H9 (cell line): ENCODE measurements at regions not wholly inside any gene's neighbourhood (a gene's known extent, or its start where the extent isn't known, plus 50 kb on each side); places are given as distances from the start of the nearest gene placed in this dataset.

Experiments
- DNase-seq: peaks from one replicate; pipeline ENCODE4 v3.0.0-alpha.2; 2017
- H2AFZ ChIP-seq: one replicate; pipeline ENCODE4 v1.6.1; 2013; ENCODE audit warnings: mild to moderate bottlenecking, low read length, control low read depth, moderate library complexity
- H2AK5ac ChIP-seq: 2 replicates; pipeline ENCODE4 v1.6.1; 2013; ENCODE audit warnings: low read length, control low read depth, mixed read lengths; ENCODE audit not compliant: insufficient read length
- H2BK120ac ChIP-seq: one replicate; pipeline ENCODE4 v1.6.1; 2013; ENCODE audit warnings: low read depth, mild to moderate bottlenecking, low read length, control low read depth, inconsistent platforms; ENCODE audit not compliant: poor library complexity, severe bottlenecking
- H2BK12ac ChIP-seq: 2 replicates; pipeline ENCODE4 v1.6.1; 2013; ENCODE audit warnings: low read length, control low read depth, mixed read lengths, low read depth; ENCODE audit not compliant: insufficient read length
- H2BK15ac ChIP-seq: 2 replicates; pipeline ENCODE4 v1.6.1; 2013; ENCODE audit warnings: low read depth, low read length, control low read depth
- H2BK20ac ChIP-seq: one replicate; pipeline ENCODE4 v1.6.1; 2013; ENCODE audit warnings: low read depth, mild to moderate bottlenecking, low read length, control low read depth, inconsistent platforms; ENCODE audit not compliant: poor library complexity, severe bottlenecking
- H2BK5ac ChIP-seq: 2 replicates; pipeline ENCODE4 v1.6.1; 2013; ENCODE audit warnings: low read length, control low read depth, mixed read lengths; ENCODE audit not compliant: insufficient read length
- H3K14ac ChIP-seq: 2 replicates; pipeline ENCODE4 v1.6.1; 2013; ENCODE audit warnings: low read length, control low read depth; ENCODE audit not compliant: insufficient read depth
- H3K18ac ChIP-seq: 2 replicates; pipeline ENCODE4 v1.6.1; 2013; ENCODE audit warnings: low read depth, mild to moderate bottlenecking, mixed read lengths, low read length, control low read depth; ENCODE audit not compliant: insufficient read length
- H3K23ac ChIP-seq: 2 replicates; pipeline ENCODE4 v1.6.1; 2013; ENCODE audit warnings: low read length, control low read depth, mixed read lengths, low read depth; ENCODE audit not compliant: insufficient read length
- H3K23me2 ChIP-seq: 2 replicates; pipeline ENCODE4 v1.6.1; 2013; ENCODE audit warnings: low read depth, mild to moderate bottlenecking, mixed read lengths, low read length, control low read depth; ENCODE audit not compliant: insufficient read length, poor library complexity, severe bottlenecking
- H3K27ac ChIP-seq: 2 replicates; pipeline ENCODE4 v1.5.1; 2013; ENCODE audit warnings: low read length, control low read depth, mixed read lengths, low read depth; ENCODE audit not compliant: insufficient read length
- H3K27me3 ChIP-seq: 2 replicates; pipeline ENCODE4 v1.6.1; 2013; ENCODE audit warnings: low read length, control low read depth, inconsistent platforms; ENCODE audit not compliant: insufficient read depth
- H3K4ac ChIP-seq: 2 replicates; pipeline ENCODE4 v1.6.1; 2013; ENCODE audit warnings: low read depth, mild to moderate bottlenecking, control low read depth, inconsistent platforms, low read length, moderate library complexity
- H3K4me1 ChIP-seq: 2 replicates; pipeline ENCODE4 v1.6.1; 2013; ENCODE audit warnings: low read length, control low read depth, inconsistent platforms; ENCODE audit not compliant: insufficient read depth
- H3K4me2 ChIP-seq: 2 replicates; pipeline ENCODE4 v1.6.1; 2013; ENCODE audit warnings: low read length, control low read depth, mixed read lengths; ENCODE audit not compliant: insufficient read length, insufficient read depth
- H3K56ac ChIP-seq: 2 replicates; pipeline ENCODE4 v1.6.1; 2013; ENCODE audit warnings: low read depth, mild to moderate bottlenecking, mixed read lengths, low read length, control low read depth; ENCODE audit not compliant: insufficient read length
- H3K79me1 ChIP-seq: 2 replicates; pipeline ENCODE4 v1.6.1; 2013; ENCODE audit warnings: low read depth, mild to moderate bottlenecking, moderate library complexity, low read length, control low read depth, inconsistent platforms; ENCODE audit not compliant: insufficient read depth, poor library complexity, severe bottlenecking
- H3K79me2 ChIP-seq: 2 replicates; pipeline ENCODE4 v1.6.1; 2013; ENCODE audit warnings: low read length, control low read depth, inconsistent platforms; ENCODE audit not compliant: insufficient read depth
- H3K9ac ChIP-seq: 2 replicates; pipeline ENCODE4 v1.6.1; 2013; ENCODE audit warnings: low read length, control low read depth, mixed read lengths; ENCODE audit not compliant: insufficient read length; ENCODE audit errors: extremely low read depth
- H3K9me3 ChIP-seq: one replicate; pipeline ENCODE4 v1.6.1; 2013; ENCODE audit warnings: low read depth, low read length, inconsistent platforms; ENCODE audit not compliant: control insufficient read depth
- H3T11ph ChIP-seq: one replicate; pipeline ENCODE4 v1.6.1; 2013; ENCODE audit warnings: mild to moderate bottlenecking, low read length, control low read depth, inconsistent platforms
- H4K20me1 ChIP-seq: one replicate; pipeline ENCODE4 v1.6.1; 2013; ENCODE audit not compliant: control insufficient read depth, insufficient read length, insufficient read depth
- H4K5ac ChIP-seq: 2 replicates; pipeline ENCODE4 v1.6.1; 2013; ENCODE audit warnings: low read depth, mild to moderate bottlenecking, mixed read lengths, low read length, control low read depth; ENCODE audit not compliant: insufficient read length
- H4K8ac ChIP-seq: replicated peaks from 2 replicates; pipeline ENCODE4 v1.6.1; 2013; ENCODE audit warnings: low read length, control low read depth, mixed read lengths, low read depth; ENCODE audit not compliant: insufficient read length
- H4K91ac ChIP-seq: 2 replicates; pipeline ENCODE4 v1.6.1; 2013; ENCODE audit warnings: low read depth, mild to moderate bottlenecking, moderate library complexity, mixed read lengths, low read length, control low read depth; ENCODE audit not compliant: insufficient read length
- H3K27ac Mint-ChIP-seq, 3 experiments: 2 replicates in 2 of 3; 3 replicates in 1 of 3; pipeline ENCODE4 v1.8.0; 2020 to 2021; ENCODE audit warnings: mixed read lengths in 3 of 3, mild to moderate bottlenecking in 1 of 3, moderate library complexity in 1 of 3
- H3K27me3 Mint-ChIP-seq: 2 replicates; pipeline ENCODE4 v1.8.0; 2021; ENCODE audit warnings: low read depth, mild to moderate bottlenecking, moderate library complexity, mixed read lengths
- H3K36me3 Mint-ChIP-seq, 3 experiments: 2 replicates in 2 of 3; 3 replicates in 1 of 3; pipeline ENCODE4 v1.8.0; 2020 to 2021; ENCODE audit warnings: low read depth in 3 of 3, mixed read lengths in 3 of 3; ENCODE audit not compliant: insufficient read depth in 1 of 3
- H3K4me1 Mint-ChIP-seq, 2 experiments: 2 replicates each; pipeline ENCODE4 v1.8.0; 2020; ENCODE audit warnings: mixed read lengths in 2 of 2
- H3K4me3 Mint-ChIP-seq, 2 experiments: 2 replicates in 1 of 2; 3 replicates in 1 of 2; pipeline ENCODE4 v1.8.0; 2020 to 2021; ENCODE audit warnings: mild to moderate bottlenecking in 2 of 2, mixed read lengths in 2 of 2, moderate library complexity in 1 of 2
- H3K9me3 Mint-ChIP-seq, 2 experiments: 2 replicates in 1 of 2; 3 replicates in 1 of 2; pipeline ENCODE4 v1.8.0; 2020; ENCODE audit warnings: mild to moderate bottlenecking in 2 of 2, mixed read lengths in 2 of 2, moderate library complexity in 1 of 2
- CTCF ChIP-seq: fragments of 200-600 bp; sonication (generic); conservative IDR thresholded peaks from 3 replicates; pipeline ENCODE4 v1.8.0; 2021; ENCODE audit warnings: antibody characterized with exemption, mild to moderate bottlenecking
- WGBS: extraction: QIAGEN DNeasy Blood & Tissue Kit; methylation state at CpG from one replicate; pipeline ENCODE4 v1.1.7; 2013; ENCODE audit warnings: missing lambda C conversion rate, low lambda C conversion rate, mixed read lengths; ENCODE audit not compliant: insufficient read length; ENCODE audit errors: extremely low coverage; 5-methylcytosine and 5-hydroxymethylcytosine counted together

- H3K4me3 Mint-ChIP-seq, result no peak overlapping the region; a peak in 1 of 5 replicates
- Histone ChIP-seq H2AFZ (no peak overlapping the region), H3K23me2 (no peaks in the 10 kb centered on the region), H3K79me2 (no peaks in the 10 kb centered on the region), H3K9me3 (no peaks in the 10 kb centered on the region), H4K91ac (no peak overlapping the region), H2AK5ac (no peak overlapping the region), H3K56ac (no peak overlapping the region), H2BK120ac (no peak overlapping the region), H3K4ac (no peak overlapping the region), H4K20me1 (no peaks in the 10 kb centered on the region), H3K9ac (no peak overlapping the region), H3K18ac (no peak overlapping the region), H4K5ac (peak overlapping the region; percentile 22), H3K27ac (no peak overlapping the region), H3K4me1 (no peaks in the 10 kb centered on the region), H2BK5ac (no peak overlapping the region), H3K14ac (no peak overlapping the region), H2BK20ac (no peak overlapping the region), H3K23ac (peak overlapping the region; percentile 26), H2BK12ac (no peak overlapping the region), H4K8ac (no peak overlapping the region), H3T11ph (no peak overlapping the region), H2BK15ac (no peak overlapping the region), H3K4me2 (no peak overlapping the region), H3K79me1 (no peaks in the 10 kb centered on the region), H3K27me3 (no peaks in the 10 kb centered on the region)
- H3K4me1 Mint-ChIP-seq, result peaks cover under 1 to 15% of the 10 kb centered on the region in 2 experiments
- no peaks in the 10 kb centered on the region for H3K36me3 Mint-ChIP-seq
- TF ChIP-seq CTCF, result no peak
- no CpG with 5 or more reads among the region's 9 CpGs for WGBS
- DNase-seq, result no peak
- H3K9me3 Mint-ChIP-seq, result peaks cover 0 to 4% of the 10 kb centered on the region in 2 experiments; a peak in 2 of 5 replicates
- no peak overlapping the region; a peak in 2 of 7 replicates for H3K27ac Mint-ChIP-seq
- H3K27me3 Mint-ChIP-seq, result no peaks in the 10 kb centered on the region; the same call in none of the 2 replicates
Observed at GRCh38 chr6:11318835-11319813, 86.7 kb upstream of the NEDD9 start.
